H1 (cell line): ENCODE measurements at regions not wholly inside any gene's neighbourhood (a gene's known extent, or its start where the extent isn't known, plus 50 kb on each side); places are given as distances from the start of the nearest gene placed in this dataset.

Source experiments
- EGR1 ChIP-seq: IDR thresholded peaks from 2 replicates; pipeline ENCODE4 v1.6.1; 2011; ENCODE audit warnings: low read depth, low read length, borderline replicate concordance
- EZH2 ChIP-seq: fragments of 200-600 bp; sonication (generic); IDR thresholded peaks from 2 replicates; pipeline ENCODE4 v1.7.1; 2012; ENCODE audit warnings: low read depth, mild to moderate bottlenecking, moderate library complexity, low read length, inconsistent platforms; ENCODE audit not compliant: severe bottlenecking
- HDAC2 ChIP-seq, 2 experiments: fragments of 300-600 bp in 1 of 2; sonication (generic) in 1 of 2; IDR thresholded peaks; 2 replicates each; pipeline ENCODE4 v1.6.1; 2011 to 2012; ENCODE audit warnings: low read depth in 2 of 2, low read length in 2 of 2, mild to moderate bottlenecking in 2 of 2, moderate library complexity in 2 of 2, borderline replicate concordance in 1 of 2, inconsistent platforms in 1 of 2
- MAFK ChIP-seq: IDR thresholded peaks from 2 replicates; pipeline ENCODE4 v1.6.1; 2012; ENCODE audit warnings: low read depth, mild to moderate bottlenecking, improper control_type of control experiment, low read length
- POLR2A ChIP-seq, 2 experiments: IDR thresholded peaks; 1 replicate in 1 of 2; 2 replicates in 1 of 2; pipeline ENCODE4 v1.6.1; 2011; ENCODE audit warnings: low read depth in 2 of 2, low read length in 2 of 2, mild to moderate bottlenecking in 2 of 2; ENCODE audit errors: control extremely low read depth in 1 of 2
- POLR2AphosphoS5 ChIP-seq: IDR thresholded peaks from 2 replicates; pipeline ENCODE4 v1.6.1; 2011; ENCODE audit warnings: low read depth, low read length
- SP4 ChIP-seq: IDR thresholded peaks from 2 replicates; pipeline ENCODE4 v1.6.1; 2012; ENCODE audit warnings: low read length, inconsistent platforms
- SUZ12 ChIP-seq: fragments of 200-600 bp; sonication (generic); IDR thresholded peaks from 2 replicates; pipeline ENCODE4 v1.6.1; 2012; ENCODE audit warnings: mild to moderate bottlenecking, inconsistent platforms, low read length, moderate library complexity, mixed read lengths
- YY1 ChIP-seq: IDR thresholded peaks from 2 replicates; pipeline ENCODE4 v1.6.1; 2011; ENCODE audit warnings: low read depth, mild to moderate bottlenecking, low read length
- TF ChIP-seq, protein P1 (sequence below), 3 experiments: IDR thresholded peaks; 1 replicate in 2 of 3; 2 replicates in 1 of 3; pipeline versions ENCODE4 v1.5.1 to v1.6.1; 2011; ENCODE audit warnings: low read length in 3 of 3, mild to moderate bottlenecking in 3 of 3, inconsistent platforms in 2 of 3, low read depth in 1 of 3, moderate library complexity in 1 of 3; ENCODE audit not compliant: insufficient read depth in 1 of 3; ENCODE audit errors: control extremely low read depth in 1 of 3
- TF ChIP-seq, protein P2 (sequence below): IDR thresholded peaks from 2 replicates; pipeline ENCODE4 v1.6.1; 2012; ENCODE audit warnings: inconsistent platforms

DNA sequence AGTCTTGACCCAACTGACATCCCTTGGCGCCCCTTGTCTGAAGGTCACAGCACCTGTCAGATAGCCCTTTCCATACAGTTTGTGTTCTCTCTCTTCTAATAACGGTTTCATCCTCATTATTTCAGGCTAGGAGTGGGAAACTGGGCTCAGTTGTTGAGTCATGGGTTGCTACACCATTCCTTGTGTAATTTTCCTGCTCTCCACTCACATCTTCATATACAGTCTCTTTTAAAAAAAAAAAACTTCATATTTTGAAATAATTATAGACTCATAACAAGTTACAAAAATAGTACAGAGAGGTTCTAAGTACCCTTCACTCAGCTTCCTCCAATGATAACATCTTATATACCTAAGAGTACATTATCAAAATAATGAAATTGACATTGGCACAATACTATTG, 60.2 kb upstream of the GRPR start:
- TF ChIP-seq YY1 (no peak), HDAC2 (IDR thresholded peaks at IDR 0.05; ENCODE audit: borderline replicate concordance in 1 of 2, low read depth in 2 of 2, low read length in 2 of 2) (no peak), EZH2 (no peak), SUZ12 (no peak), MAFK (no peak), POLR2AphosphoS5 (no peak), EGR1 (no peak), POLR2A (IDR thresholded peaks at IDR 0.05; ENCODE audit: control extremely low read depth in 1 of 2, low read depth in 2 of 2, low read length in 2 of 2) (no peak), SP4 (no peak)
- TF ChIP-seq, protein P1, sequence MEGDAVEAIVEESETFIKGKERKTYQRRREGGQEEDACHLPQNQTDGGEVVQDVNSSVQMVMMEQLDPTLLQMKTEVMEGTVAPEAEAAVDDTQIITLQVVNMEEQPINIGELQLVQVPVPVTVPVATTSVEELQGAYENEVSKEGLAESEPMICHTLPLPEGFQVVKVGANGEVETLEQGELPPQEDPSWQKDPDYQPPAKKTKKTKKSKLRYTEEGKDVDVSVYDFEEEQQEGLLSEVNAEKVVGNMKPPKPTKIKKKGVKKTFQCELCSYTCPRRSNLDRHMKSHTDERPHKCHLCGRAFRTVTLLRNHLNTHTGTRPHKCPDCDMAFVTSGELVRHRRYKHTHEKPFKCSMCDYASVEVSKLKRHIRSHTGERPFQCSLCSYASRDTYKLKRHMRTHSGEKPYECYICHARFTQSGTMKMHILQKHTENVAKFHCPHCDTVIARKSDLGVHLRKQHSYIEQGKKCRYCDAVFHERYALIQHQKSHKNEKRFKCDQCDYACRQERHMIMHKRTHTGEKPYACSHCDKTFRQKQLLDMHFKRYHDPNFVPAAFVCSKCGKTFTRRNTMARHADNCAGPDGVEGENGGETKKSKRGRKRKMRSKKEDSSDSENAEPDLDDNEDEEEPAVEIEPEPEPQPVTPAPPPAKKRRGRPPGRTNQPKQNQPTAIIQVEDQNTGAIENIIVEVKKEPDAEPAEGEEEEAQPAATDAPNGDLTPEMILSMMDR (IDR thresholded peaks at IDR 0.05; ENCODE audit: control extremely low read depth in 1 of 3, insufficient read depth in 1 of 3, low read depth in 1 of 3, low read length in 3 of 3) = no peak
- TF ChIP-seq, protein P2, sequence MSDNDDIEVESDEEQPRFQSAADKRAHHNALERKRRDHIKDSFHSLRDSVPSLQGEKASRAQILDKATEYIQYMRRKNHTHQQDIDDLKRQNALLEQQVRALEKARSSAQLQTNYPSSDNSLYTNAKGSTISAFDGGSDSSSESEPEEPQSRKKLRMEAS = no peak
